DMS153 (cell line): ENCODE measurements at regions not wholly inside any gene's neighbourhood (a gene's known extent, or its start where the extent isn't known, plus 50 kb on each side); places are given as distances from the start of the nearest gene placed in this dataset.

Experiments used
- DNase-seq: peaks from one replicate; lab custom pipeline; 2025; lab: John Stamatoyannopoulos, UW

DNA sequence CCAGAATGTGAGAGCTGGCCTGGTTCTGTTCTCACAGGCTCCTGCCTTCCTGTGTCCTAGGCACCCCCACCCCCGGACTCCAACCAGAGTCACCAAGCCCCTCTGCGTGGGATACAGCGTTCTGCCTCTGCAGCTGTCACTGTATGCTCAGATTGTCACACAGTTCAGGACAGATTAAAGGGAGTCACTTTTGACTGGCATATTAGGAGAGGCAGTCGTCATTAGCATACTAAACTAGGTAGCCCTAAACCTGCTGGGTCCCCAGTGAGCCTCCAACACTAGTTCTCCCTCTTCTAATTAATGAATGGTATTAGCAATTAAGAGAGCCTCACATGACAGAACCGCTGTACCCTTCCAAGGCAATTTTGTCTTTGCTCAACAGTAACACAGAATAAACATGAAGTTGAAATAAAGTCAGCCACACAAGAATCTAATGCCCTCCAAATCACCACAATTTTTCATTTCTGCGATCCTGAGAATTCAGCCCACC is 340.2 kb downstream of the CMPK2 start:
- no peak for DNase-seq

DNA sequence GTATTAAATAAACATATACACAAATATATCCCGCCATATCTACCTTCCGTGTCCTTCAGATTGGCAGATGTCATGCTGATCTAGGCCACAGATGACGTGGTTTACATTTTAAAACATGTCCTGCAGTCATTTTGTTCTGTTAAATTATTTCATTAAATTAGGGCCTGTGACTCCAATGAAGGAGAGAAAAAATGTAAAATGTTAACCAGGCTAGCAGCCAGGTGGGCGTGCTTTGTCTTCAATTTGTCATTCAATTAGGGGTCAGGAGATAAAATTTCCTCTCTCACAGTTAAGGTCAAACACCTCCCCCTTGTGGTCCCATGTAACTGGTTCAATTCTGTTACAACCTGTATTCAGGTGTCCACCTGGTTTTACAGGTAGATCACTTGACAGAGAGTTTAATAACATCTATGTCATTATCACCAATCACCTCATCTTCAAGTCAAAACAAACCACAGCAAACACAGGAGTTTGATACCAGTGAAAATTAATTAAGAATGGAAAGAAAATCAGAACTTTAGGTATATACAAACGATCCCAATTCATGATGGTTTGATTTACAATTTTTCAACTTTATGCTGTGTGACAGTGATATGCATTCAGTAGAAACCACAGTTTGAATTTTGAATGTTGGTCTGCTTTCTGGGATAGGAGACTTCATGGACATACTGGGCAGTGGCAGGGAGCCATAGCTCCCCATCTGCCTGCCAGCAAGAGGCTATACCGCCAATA is 339.4 kb downstream of the CMPK2 start:
- DNase-seq = peak; percentile 42

DNA sequence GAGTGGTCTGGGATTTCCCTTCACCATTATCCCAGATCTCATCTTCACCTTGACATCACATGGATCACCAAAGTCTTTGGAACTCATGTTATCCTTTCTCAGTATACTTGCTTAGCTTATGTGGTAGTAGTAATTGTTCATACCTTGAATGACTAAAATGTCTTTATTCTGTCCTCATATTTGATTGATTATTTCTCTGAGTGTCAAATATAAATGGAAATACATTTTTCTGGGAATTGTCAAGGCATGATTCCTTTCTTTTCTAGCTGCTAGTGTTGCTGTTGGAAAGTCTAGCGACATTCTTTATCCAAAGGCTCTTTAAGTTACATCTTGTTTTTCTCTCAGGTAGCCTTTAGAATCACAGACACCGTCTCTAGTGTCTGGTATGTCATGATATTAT is 334.4 kb downstream of the CMPK2 start:
- DNase-seq = no peak

DNA sequence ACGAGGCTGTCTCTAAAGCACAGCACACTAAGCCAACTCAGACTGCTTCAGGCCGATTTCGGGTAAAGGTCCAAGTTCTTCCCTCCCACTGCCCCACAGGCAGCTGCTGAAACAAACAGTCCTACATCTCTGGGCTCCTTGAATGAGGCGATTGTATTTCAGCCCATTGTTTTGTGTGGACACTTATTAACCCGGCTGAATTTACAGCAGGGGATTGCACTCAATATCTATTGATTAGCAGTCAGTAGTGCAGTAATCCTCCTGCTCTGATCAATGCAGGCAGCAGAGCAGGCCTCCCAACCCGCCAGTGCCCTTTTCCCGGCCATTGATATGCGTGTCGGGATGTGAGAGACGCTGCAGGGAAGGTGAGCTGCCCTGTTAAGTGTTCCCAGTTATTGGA is 330.1 kb downstream of the CMPK2 start:
- no peak for DNase-seq

DNA sequence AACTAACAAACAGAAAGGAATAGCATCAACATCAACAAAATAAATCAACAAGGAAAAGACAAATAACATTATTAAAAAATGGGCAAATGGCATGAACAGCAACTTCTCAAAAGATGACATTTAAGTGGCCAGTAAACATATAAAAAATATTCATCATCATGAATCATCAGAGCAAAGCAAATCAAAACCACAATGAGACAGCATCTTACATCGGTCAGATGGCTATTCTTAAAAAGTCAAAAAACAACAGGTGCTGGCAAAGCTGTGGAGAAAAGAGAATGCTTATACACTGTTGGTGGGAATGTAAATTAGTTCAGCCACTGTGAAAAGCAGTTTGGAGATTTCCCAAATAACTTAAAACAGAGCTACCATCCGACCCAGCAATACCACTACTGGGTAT is 327.1 kb downstream of the CMPK2 start:
- no peak for DNase-seq

DNA sequence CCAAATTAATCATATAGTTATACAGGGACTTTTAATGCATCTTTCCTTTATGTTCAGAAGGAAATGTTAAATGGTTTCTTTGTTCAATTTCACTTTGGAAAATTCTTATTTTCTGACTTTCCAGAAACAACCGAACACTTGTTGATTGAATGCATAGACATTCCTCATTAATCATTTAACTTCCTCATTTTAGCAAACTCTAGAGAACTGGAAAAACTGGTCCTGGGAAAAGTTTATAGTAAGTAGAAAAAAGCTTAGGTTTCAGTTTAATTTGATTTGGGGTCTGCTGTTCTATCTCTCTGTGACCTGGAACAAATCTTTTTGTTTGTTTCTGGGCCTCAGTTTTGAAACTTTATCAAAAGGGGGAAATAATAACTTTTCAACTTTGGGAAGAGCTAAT is 320.4 kb downstream of the CMPK2 start:
- no peak for DNase-seq

DNA sequence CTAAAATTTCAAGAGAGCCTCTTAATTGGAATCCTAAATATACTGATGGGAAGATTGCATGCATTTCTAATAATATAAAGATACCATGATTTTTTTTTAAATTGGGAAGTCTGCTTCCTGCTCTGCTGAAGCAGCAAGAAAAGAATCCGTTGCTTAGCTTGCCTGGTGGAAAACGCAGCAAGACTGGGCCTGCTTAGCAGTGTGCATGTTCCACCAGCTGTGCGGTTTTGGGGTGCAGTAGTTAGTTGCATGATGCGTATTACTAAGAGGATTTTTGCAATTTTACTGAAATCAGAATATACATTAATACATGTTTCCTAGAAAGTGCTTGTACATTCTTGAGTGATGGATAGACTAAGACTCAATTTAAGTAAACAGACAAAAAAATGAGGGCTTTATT is 319.9 kb downstream of the CMPK2 start:
- DNase-seq = no peak

DNA sequence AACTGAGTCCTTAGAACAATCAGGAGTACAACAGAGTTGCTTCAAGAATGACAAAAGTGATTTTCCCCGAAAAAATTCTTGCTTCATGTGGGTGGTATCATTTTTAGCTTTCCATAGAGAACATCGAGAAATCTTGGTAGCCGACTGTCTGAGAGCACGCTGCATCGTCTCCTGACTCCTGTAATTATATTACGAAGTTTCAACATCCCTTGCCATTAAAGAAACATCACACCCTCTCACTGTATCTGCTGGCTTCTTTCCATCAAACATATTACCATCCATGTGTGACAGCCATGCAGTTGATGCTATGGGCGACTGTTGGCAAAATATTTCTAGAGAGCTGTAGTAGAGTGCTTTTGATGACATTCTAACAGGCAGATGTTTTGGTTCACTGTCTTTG is 311.2 kb downstream of the CMPK2 start:
- DNase-seq = no peak

DNA sequence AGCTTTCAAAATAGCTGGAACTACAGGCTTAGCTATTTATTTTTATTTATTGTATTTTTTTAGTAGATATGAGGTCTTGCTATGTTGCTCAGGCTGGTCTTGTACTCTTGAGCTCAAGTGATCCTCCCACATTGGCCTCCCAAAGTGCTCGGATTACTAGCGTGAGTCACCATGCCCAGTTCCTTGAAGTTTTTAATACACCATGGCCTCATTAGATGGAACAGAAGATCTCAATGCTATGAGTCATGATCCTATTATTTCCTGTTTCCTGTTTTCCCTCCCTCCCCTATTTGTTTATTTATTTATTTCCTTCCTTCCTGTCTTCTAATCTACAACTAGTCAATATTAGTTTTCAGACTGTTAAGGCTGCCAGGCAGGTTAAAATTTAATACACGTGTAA is 309.0 kb downstream of the CMPK2 start:
- peak; percentile 16 for DNase-seq

DNA sequence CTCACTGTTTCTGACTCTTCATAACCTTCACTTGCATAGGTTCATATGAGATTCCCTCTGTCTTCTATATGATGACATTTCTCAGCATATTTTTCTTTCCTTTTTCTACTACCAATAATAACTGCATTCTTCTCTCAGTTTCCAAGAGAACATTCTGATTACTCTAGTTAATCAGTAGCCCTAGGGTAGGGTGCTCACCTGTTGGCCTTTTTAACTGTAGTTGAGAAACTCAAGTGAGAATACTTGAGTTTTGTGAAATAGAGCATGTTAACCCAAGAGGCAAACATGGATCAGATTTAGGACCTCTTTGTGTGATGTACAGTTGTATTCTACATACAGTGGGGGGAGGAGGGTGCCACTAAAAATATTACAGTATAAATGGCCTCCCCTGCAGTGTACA is 308.0 kb downstream of the CMPK2 start:
- no peak for DNase-seq

DNA sequence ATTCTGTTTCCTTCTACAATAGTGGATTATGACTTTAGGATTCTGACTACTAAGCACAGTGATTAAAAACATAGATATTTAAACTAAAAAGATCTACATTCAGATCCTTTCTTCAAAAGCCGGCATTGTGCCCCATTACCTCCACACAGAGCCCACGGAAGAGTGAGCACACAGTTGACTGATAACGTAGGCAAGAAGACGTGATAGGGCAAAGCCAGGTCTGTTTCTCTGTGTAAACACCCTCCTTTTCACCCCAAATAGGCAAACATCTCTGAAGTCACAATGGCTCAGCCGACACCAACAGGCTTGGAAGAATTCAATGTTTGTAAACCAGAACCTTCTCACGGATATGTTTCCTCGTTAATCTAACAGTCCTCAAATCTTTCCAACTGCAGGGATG is 302.9 kb downstream of the CMPK2 start:
- DNase-seq = peak; percentile 4

DNA sequence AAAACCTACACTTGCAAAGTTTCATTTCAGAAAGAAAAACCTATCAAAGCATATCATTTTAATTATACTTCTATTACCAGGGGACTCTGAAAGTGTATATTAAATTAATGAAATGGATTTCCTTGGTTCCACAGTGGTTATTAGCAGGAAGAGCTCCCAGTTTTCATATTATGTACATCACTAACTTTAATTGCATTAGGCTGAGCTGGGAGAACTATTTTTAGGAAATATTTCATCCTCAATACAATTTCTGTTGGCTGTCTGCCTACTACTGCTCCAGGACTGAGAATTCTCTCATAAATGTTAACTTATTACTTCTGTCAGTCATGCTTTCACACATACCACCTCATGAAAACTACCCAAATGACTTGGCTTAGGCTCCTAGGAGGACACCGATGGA is 301.4 kb downstream of the CMPK2 start:
- DNase-seq = no peak

DNA sequence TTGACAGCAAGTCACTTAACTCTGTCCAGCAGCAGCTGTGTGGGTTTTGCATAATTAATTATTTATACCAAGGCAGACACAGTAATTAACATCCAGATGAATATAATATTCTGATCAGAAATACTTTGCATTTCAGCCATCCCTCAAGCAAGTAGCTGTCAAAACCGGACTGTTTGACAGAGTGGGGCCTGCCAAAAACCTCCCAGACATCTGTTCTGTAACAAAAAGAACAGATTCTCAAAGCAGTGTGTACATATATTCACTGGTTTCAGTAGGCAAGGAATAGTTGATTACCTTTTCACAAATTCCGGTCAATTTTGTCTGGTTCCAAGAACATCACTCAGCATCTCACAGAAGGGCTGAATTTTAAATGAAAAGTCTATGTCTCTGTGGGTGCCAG is 291.6 kb downstream of the CMPK2 start:
- DNase-seq = no peak

DNA sequence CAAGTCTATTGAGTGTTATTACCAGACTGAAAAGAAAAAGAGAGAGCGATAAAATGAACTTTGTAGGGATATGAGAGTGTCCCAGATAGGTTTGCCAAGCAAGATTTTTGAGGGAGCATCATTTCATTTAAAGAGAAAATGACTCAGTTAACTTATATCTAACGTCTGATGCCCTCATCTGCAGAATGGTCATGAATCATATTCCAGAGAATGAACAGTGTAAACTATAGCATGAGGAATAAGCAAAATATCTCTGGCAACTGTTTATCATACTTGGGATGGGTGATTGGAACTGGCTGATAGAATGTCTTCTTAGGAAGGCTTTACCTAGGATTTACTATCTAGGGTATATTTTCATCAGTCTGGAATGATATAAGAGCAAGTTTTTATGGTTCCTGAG is 289.4 kb downstream of the CMPK2 start:
- no peak for DNase-seq

DNA sequence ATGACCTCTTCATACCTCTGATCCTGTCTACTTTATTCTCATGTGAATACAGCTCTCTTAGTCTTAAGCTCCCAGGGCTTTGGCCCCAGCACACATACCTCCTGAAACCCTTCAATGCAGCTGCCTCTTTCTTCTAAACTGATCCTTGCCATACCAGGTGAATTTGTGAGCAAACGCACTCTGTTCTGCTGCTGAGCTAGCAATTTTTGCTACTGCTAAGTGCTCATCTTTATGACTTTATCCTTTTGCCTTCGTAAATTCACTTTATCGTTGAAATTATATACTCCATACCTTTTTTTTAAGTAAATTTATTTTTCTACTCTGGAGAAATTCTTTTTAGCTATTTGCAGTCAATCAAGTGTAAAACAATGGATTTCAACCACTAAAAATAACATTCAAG is 287.7 kb downstream of the CMPK2 start:
- no peak for DNase-seq

DNA sequence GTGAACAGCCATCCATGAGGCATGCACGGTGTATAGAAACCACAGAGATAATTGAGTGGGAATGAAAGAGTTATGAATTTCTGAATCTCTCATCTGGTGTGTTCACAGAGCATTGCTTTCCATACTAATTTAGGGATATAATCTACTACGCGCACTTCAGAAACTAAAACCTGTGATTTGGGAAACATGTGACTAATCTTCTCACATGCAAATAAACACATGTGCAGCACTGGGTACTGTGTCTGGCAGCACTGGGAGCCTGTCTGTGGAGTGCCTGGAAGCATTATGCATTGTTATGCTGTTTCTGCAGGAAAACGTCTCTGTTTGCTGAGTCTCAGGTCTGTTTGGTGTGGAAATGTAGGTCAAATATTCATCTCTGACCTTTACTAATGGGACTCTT is 287.3 kb downstream of the CMPK2 start:
- no peak for DNase-seq

DNA sequence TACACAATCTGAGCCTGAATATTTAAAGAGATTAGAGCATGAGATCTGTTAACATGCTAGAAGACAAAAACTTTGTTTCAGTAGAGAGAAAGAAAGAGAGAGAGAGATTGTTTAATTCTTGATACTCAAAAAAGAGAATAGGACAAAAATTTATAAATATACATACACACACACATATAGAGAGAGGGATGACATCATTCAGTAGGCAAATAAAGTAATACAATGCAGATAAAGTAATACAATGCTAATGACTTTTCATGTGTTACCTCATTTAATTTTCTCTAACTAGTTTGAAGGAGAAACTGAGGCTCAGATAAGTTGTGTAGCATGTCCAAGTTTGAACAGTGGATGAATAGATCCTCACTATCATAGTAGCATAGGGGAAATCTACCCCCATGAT is 286.4 kb downstream of the CMPK2 start:
- no peak for DNase-seq

DNA sequence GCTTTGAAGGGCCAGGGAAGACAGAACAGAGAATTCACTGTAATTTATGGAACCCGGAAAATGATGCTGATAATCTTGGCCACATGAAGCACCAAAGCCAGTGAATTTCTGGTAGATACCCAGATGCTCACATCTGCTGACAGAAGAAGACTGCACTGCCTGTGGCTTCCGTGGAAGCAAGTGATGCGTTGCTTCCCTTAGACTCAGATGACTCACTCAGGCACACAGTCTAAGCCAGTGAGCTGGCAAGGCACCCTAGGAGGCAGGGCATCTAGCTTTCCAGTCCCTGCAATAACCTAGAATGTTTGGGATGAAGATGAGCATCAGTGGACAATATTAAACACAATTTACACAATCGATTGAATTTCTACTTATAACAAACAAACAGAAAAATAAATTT is 284.7 kb downstream of the CMPK2 start:
- DNase-seq = no peak

DNA sequence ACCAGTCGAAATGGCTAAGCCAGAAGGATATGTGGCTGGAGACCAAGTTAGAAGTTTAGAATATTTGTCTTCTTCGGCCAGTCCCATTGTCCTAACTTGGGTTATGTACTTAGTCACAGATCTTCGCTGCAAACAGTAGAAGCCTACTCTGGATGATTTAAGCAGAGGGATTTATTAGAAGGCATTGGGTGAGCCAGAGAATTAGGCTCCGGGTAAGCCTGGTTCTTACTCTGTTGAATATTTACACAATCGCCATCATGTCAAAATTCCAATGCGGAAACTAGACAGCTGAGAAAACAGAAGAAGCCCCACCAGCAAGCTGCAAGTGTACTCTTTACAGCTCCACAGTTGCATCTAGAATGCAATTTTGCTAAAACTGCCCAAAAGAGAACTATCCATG is 276.6 kb downstream of the CMPK2 start:
- DNase-seq = no peak

DNA sequence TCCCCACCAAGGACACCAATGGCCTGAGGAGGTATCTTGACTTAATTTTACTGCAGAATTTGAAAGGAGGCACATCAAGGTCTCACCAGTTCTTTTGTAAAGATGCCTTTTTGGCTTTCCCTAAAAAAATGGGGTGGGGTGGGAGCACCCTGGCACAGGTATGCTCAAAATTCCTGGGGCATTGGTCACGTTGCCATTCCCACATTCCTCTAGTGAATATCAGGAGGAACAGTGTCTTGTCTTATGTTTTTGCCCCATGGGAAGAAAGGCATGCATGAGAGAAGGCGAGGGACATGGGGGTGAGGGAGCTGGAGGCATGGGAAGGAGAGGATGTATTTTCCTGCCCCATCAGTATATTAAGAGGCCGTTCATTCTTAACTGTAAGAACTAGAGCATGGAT is 275.3 kb downstream of the CMPK2 start:
- DNase-seq = no peak

DNA sequence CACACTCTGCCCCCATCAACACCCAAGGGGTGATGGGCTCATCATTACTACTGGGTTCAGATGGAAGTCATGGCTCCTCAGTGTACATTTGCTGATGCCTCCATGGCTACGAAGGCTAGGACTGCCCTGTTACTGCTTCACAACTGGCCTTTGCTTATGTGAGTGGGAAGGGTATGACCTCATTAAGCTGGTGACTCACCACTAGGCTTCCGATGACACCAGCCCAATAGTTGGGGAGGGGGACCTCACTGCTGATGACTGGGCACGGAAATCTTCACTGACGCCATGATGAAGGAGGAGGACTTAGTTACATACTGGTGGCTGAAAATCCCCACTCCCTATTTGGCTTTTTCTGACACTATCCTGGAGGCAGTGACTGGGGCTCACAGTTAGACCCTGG is 263.2 kb downstream of the CMPK2 start:
- DNase-seq = no peak

DNA sequence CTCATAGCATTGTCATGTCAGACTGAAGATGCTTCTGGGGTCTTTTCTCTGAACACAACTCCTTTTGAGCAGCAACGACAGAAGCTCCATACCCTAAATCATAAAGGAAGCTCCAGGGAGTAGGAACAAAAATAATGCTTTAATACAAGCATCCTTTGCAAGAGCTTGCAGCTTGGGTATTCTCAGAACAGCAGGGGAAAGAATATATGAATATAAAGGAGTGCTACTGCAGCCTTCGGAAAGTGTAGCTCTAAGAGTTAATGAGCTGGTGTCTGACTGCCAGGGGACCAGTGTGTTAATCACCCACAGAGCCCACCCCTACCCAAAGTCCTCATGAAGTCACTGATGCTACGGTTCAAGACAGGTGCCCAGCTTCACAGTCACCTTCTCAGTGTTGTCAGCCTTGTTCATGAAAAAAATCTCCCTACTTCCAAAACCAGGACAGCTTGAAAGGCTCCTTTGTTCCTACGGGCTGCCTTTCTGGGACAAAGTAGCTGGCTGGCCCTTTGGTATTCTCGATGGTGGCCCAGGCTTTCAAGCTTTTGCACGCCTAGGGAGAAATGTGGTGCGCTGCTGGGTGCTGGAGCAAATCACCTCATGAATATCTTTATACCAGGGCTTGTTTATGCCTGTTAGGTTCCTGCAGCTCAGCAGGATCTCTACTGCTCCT is 259.7 kb downstream of the CMPK2 start:
- no peak for DNase-seq

DNA sequence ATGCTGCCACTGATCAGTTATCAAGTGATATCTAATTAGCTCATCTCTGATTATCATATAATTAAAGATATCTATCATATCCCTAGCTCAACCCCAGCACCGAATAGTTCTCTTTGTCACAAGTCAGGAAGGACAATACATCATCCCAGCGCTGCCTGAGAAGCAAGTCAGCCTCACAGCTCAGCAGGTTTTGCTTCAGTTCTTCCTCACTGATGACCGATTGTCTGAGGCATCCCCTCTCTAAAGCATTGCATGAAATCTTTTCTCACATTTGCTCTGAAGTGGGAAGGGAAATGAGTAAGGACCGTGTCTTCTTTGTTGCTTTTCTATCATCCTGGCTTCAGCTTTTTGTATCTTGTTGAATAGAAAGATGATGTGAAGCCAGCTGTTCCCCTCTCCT is 247.9 kb downstream of the CMPK2 start:
- no peak for DNase-seq

DNA sequence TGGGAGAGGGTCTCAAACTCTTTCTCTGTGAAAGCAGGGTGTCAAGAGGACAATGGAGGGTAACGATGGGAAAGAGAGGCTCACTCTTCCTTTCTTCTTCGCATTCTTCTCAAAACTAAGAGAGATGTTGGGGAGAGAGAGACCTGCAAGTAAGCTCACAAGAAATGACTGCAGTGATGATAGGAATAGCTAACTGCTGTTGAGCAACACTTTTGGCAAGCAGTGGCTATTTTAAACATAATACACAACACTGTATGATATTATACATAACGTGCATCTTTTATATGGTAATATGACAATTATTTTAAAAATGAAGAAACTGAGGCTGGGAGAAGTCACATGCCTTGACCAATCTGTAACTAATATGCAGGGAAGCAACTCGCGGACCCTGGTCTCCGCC is 247.5 kb downstream of the CMPK2 start:
- DNase-seq = no peak
